Ammon's horn (tissue), 1 donor: ENCODE measurements at regions not wholly inside any gene's neighbourhood (a gene's known extent, or its start where the extent isn't known, plus 50 kb on each side); places are given as distances from the start of the nearest gene placed in this dataset.

Source experiments
- DNase-seq: peaks from one replicate; pipeline ENCODE4 v3.0.0-alpha.2; 2016; ENCODE audit warnings: low spot score

DNA sequence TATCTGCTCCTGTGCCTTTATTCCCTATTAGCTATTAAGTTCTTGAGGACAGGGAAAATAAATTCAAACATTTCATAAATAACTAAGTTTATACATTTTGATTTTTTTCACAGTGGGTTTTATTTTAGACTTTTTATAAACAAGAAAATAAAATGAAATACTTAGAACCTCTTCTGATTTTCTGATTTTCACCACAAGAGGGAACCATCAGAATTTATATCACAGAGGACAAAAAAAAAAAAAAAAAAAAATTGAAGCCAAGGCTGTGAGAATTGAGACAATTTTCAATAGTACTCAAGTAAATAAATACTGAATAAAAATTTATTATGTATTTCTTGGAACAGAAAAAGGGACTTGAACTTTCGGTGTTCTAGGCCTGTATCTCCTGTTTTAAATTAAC, 288.1 kb downstream of the SH3BGRL start:
- no peak for DNase-seq

DNA sequence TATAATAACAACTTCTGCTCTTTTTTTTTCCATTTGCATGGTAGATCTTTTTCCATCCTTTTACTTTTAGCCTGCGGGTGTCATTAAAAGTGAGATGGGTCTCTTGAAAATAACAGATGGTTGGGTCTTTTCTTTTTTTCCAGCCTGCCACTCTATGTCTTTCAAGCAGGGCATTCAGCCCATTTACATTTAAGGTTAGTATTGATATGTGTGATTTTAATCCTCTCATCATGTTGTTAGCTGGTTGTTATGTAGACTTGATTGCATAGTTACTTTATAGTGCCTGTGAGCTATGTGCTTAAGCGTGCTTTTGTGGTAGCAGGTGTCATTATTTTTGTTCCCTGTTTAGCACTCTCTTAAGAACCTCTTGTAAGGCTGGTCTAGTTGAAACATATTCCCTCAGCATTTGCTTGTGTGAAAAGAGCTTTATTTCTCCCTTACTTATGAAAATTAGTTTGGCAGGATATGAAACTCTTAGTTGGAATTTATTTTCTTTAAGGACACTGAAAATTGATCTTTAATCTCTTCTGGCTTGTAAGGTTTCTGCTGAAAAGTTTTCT, 326.1 kb downstream of the SH3BGRL start:
- no peak for DNase-seq

DNA sequence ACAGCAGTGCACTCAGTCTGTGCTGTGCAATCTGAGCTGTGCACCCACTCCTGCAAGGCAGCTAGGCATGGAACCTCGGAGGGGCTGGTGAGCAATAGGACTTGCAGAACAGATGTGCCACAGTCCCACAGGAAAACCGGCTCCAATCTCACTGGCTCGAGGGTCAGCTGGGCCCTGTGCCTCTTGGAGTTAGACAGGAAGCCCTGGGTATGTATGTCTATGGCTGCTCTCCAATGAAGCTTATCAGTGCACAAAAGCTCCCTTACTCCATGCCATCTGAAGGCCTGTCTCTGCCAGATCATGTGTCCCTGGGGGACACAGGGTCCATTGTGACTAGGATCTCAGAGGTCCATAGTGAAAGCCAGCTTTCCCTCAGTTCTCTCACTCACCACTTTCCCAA, 335.8 kb downstream of the SH3BGRL start:
- peak; percentile 70 for DNase-seq

DNA sequence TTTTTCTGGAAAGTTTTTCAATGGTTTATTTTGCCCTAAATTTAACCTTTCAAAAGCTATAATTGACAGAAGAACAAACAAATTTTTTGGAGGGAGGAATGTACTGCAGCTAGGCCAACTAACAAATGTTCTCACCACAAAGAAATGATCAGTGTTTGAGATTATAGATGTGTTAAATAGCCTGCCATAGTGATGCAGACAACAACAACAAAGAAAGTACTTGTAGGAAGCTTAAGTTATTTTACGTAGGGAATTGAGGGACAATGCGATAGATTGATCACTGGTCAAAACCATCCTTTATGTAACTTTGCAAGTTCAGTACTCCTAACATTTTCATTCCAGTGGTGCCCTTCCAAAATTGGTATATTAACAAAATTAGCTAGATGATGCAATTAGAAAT, 340.4 kb downstream of the SH3BGRL start:
- DNase-seq: no peak

DNA sequence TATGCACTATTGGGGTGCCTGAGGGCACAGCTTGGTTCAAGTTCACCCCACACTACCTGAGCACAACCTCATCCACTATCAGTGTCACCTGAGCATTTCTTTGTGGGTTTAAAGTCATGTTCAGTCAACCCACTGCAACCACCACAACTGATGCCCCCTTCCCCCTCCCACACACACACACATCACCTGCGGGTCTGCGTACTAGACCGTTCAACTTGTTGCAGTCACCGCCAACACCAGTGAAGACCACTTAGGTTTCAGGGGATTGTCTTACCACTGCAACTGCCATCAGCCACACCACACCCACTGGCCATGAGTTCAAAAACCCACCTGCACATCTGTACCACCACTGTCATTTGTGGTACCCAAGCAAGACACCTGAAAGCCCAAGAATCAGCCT, 355.0 kb downstream of the SH3BGRL start:
- DNase-seq: no peak

DNA sequence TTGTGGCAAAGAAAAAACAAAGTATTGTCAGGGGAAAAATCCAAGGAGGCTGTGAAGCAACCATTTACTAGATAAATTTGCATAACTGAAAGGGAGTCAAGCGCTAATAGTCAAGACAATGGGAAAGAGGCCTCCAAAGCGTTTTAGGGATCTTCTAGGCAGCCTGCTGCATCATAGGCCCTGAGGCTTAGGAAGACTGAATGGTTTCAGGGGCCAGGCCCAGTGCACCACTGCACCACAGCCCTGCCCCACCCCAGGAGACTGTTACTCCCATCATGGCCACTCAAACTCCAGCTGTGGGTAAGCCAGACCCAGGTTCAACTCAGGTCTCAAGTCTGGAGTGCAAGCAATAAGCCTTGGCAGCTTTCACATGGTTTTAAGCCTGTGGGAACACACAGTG, 362.9 kb downstream of the SH3BGRL start:
- no peak for DNase-seq

DNA sequence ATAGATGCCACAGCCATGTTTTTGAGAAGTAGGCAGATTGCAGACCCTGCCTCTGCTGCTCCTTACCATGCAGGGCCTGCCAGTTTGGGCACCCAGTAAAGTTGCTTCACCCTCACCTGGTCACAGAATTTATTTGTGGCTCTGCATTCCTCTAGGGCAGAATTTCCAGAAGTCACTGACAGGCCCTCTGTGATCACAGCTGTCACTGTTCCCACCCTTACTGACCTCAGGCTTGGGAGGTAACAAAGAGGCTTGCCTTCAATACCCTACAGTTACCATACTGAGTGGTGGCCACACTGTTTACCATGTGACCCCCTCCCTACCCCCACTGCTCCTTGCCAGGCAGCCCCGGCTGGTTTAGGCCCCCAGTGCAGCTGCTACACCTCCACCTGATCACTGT, 375.1 kb downstream of the SH3BGRL start:
- no peak for DNase-seq

DNA sequence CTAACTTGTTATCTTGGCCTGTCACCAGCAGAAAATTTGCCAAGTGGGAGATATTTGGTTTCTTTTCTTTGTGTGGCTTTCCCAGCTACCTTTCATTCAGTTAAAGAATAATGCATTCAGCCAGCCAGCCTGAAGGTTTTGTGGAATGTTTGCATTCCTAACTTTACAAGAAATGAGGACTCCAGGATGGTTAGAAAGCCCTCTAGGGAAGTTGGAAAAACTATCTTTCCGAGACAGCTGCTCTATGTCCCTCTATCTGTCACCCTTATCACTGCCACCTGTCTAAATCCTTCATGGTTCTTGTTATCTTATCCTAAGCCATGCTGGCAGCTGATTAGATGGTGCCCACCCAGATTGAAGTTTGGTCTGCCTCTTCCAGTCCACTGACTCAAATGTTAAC, 384.2 kb downstream of the SH3BGRL start:
- DNase-seq: no peak

DNA sequence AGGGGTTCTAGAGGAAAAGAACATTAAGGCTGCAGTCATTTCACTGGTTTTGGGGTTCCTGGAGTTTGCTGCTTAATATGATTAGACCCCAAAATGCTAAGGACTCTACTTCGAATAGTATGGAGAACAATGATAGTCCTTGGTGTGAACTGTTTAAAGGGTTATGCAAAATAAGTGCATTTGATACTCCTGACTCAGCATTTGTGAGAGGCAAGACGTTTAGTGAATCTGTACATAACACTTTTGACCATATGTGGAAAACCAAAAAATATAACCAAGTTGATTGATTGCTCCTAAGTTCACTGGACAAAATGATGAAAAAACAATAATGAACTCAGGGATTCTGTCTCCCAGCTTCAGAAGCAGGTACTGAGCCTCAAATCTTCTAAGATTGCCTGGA, 414.1 kb downstream of the SH3BGRL start:
- DNase-seq: no peak

DNA sequence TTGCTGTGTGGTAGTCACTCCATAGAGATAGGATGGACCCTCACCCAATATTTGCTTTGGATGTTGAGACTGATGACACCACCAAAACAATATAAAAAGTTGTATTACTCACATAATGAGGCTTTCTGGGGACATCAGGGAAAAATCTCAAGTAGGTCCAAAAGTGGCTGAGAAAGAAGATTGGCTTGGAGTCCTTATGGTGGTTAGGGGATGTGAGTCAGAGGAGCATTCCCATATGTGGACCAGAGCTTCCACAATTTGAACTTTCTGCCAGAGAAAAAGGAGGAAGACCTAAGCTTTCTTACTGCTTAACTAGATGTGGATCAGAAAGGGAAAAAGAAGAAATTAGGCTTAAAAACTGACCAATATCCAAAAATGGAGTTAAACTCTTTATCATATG, 460.5 kb downstream of the SH3BGRL start:
- no peak for DNase-seq

DNA sequence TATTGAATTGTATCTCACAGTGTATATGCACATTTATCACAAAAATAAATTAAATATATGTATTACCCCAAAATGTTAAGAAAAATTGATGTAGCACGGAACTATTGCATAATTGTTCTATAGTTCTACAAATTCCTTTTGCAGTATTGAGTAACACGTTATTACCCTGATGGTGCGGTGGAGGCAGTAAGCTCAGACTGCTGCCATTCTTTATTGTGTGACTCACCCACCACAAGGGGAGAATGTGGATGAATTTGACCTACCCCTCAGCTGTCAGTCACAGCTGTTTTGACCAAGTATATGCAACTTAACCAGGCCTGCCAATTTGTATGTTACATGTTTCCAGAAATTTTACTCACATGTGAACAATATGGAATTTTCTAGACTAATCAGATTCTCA, 506.6 kb downstream of the SH3BGRL start:
- no peak for DNase-seq

DNA sequence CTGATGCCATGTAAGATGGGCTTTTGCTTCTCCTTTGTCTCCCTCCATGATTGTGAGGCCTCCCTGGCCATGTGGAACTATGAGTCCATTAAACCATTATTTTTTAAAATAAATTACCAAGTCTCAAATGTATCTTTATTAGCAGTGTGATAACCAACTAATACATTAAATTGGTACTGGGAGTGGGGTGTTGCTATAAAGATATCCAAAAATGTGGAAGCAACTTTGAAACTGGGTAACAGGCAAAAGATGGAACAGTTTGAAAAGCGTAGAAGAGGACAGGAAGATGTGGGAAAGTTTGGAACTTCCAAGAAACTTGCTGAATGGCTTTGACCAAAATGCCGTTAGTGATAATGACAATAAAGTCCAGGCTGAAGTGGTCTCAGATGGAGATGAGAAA, 526.7 kb downstream of the SH3BGRL start:
- no peak for DNase-seq

DNA sequence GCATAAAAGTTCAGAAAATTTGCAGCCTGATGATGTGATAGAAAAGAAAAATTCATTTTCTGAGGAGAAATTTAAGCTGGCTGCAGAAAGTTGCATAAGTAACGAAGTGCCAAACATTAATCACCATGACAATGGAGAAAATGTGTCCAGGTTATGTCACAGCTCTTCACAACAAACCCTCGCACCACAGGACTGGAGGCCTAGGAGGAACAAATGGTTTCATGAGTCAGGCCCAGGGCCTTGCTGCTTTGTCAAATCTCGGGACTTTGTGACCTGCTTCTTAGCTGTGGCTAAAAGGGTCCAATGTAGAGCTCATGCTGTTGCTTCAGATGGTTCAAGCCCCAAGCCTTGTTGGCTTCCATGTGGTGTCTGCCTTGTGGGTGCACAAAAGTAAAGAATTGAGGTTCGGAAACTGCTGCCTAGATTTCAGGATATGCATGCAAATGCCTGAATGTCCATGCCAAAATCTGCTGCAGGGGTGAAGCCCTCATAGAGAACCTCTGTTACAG, 527.4 kb downstream of the SH3BGRL start:
- no peak for DNase-seq

DNA sequence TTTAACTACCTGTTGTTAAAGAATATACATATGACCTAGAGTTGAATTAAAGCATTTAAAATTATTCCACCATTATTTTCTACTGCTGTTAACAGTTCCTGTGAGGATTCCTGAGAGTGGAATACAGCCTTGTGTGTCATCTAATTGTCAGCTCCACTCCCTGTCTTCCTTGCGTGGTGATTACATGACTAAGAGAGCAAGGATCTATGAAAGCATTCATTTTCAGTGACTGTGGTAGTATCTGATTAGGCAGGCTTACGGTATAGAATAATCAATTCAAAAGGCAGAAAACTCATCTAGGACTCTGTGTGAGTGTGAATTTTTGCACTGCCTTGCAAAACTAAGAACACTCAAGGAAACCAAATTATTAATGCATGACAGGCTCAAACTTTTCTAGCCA, 577.8 kb downstream of the SH3BGRL start:
- no peak for DNase-seq

DNA sequence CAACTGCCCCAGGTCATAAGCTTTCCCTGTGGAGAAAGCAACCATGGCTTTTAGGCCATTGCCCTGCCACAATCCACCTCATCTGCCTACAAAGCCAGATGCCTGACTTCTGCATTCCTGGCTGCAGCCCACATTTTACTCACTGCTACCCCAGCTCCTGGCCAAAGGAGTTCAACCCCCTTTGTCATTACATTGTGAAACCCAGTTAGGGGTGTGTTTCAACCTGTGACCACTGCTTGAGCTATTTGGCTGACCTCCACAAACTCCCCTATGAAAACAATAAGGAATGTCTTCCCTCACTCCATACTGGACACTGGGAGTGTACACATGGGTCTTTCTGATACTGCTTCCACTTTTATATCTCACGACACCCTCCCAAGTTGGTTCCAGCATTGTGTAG, 589.2 kb downstream of the SH3BGRL start:
- no peak for DNase-seq
